ENCODE measurements at regions not wholly inside any gene's neighbourhood (a gene's known extent, or its start where the extent isn't known, plus 50 kb on each side); places are given as distances from the start of the nearest gene placed in this dataset.

DNA sequence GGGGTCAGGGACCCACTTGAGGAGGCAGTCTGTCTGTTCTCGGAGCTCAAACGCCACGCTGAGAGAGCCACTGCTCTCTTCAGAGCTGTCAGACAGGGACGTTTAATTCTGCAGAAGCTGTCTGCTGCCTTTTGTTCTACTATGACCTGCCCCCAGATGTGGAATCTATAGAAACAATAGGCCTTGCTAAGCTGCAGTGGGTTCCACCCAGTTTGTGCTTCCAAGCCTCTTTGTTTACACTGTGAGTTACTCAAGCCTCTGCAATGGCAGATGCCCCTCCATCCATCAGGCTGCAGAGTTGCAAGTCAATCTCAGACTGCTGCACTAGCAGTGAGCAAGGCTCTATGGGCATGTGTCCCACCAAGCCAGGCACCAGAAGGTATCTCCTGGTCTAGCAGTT, 158.1 kb downstream of the DTHD1 start:
- ATAC-seq (no peak), DNase-seq (no peak)
- Mint-ChIP-seq H3K4me1 (no peaks in the 10 kb centered on the region), H3K9me3 (ENCODE audit: low read depth) (peaks cover 10% of the 10 kb centered on the region), H3K27ac (no peak overlapping the region), H3K36me3 (ENCODE audit: low read depth) (no peaks in the 10 kb centered on the region), H3K4me3 (no peak overlapping the region), H3K27me3 (peaks cover 2% of the 10 kb centered on the region)
- ChIA-PET CTCF (no interaction called here), POLR2A (no interaction called here)
- intact Hi-C loops (cut with DNase I, micrococcal nuclease): no loop called here

DNA sequence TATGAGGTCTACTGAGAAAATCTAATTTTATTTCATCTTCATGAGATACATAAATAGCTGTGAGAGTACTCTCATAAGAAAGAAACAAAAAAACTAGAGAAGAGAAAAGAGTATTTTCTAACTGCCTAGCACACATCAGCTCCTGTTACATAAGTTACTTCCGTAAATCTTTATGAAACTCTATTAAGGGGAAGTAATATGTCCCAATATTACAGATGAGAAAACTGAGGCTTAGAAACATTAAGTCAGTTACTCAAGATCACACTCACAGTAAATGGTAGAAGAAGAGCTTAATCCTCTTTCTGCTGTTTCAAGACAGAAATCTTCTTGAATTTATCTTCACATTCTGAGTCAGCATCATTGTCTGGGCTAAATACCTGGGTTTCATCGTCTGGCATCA, 164.1 kb downstream of the DTHD1 start:
- DNase-seq (no peak), ATAC-seq (no peak)
- CTCF ChIA-PET: no interaction called here
- Mint-ChIP-seq H3K4me1 (no peaks in the 10 kb centered on the region), H3K36me3 (ENCODE audit: low read depth) (no peaks in the 10 kb centered on the region), H3K4me3 (no peak overlapping the region), H3K9me3 (ENCODE audit: low read depth) (no peaks in the 10 kb centered on the region), H3K27ac (no peak overlapping the region), H3K27me3 (peaks cover 9% of the 10 kb centered on the region)
- intact Hi-C loops (cut with DNase I, micrococcal nuclease): no loop called here
- POLR2A ChIA-PET: no interaction called here

DNA sequence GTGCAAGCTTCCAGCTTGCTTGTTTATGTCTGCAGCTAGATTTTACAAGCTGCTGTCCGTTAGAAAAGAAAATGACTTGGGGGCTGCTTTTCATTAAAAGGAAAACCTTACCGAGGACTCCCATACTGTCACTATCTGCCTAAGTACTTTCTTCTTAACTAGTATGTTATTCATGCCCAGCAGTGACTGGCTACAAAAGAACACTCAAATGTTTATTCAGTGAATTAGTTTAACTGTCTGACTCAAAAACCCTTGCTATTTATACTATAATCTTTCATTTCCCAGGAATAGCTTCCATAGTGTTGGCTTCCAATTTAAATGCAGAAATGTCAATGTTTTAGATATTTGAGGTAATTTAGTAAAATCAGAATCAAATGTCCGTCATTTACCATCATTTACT, 164.9 kb downstream of the DTHD1 start:
- ChIA-PET POLR2A (no interaction called here), CTCF (no interaction called here)
- DNase-seq (no peak), ATAC-seq (no peak)
- intact Hi-C loops (cut with DNase I, micrococcal nuclease): no loop called here
- Mint-ChIP-seq H3K27me3 (peaks cover 9% of the 10 kb centered on the region), H3K4me1 (no peaks in the 10 kb centered on the region), H3K4me3 (no peak overlapping the region), H3K9me3 (ENCODE audit: low read depth) (no peaks in the 10 kb centered on the region), H3K36me3 (ENCODE audit: low read depth) (no peaks in the 10 kb centered on the region), H3K27ac (no peak overlapping the region)

DNA sequence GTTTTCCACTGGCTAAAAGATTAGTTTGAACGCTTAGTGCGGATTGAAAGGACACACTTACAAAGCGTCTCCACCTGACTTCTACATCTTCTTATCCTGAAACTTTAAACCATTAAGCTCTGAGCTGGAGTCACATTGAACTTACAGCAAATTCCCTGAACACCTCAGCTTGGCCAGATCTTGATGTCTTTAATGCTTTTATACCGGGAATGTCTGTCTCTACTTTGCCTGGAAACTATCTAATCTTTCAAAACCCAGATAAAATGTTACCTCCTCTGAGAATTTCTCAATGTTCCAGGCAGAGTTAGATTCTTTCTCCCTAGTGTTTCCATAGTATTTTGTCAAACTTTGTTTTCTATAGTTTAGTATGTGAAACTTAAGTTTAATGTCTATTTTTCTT, 179.9 kb downstream of the DTHD1 start:
- ATAC-seq (no peak), DNase-seq (no peak)
- intact Hi-C loops (cut with DNase I, micrococcal nuclease): no loop called here
- H3K27me3 Mint-ChIP-seq: peaks cover 4% of the 10 kb centered on the region
- POLR2A ChIA-PET: no interaction called here
- H3K36me3 Mint-ChIP-seq (ENCODE audit: low read depth): no peaks in the 10 kb centered on the region
- H3K4me3 Mint-ChIP-seq: no peak overlapping the region
- no peaks in the 10 kb centered on the region for H3K4me1 Mint-ChIP-seq
- peaks cover 4% of the 10 kb centered on the region for H3K9me3 Mint-ChIP-seq (ENCODE audit: low read depth)
- CTCF ChIA-PET: no interaction called here
- H3K27ac Mint-ChIP-seq: no peak overlapping the region

DNA sequence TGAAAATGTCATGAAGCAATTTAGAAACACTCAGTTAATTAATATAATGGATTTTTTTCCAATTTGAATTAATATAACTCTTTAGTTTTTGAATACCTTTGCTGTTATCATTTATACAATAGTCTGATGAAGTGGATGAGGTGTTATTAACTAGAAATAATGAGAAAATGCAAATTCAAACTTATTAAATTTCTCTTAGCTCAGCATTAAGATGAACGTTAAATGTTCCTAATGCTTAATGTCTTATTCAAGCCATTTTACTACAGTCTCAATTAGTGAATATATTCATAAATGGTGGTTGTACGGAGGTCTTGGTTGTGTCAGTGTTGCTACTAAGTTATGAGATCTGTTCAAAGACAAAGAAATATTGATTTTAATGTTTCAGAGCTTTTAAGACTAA, 186.3 kb downstream of the DTHD1 start:
- intact Hi-C loops (cut with DNase I, micrococcal nuclease): no loop called here
- POLR2A ChIA-PET: no interaction called here
- CTCF ChIA-PET: no interaction called here
- Mint-ChIP-seq H3K27ac (no peak overlapping the region), H3K36me3 (ENCODE audit: low read depth) (no peaks in the 10 kb centered on the region), H3K27me3 (peaks cover 13% of the 10 kb centered on the region), H3K4me1 (no peaks in the 10 kb centered on the region), H3K4me3 (no peak overlapping the region), H3K9me3 (ENCODE audit: low read depth) (no peaks in the 10 kb centered on the region)
- DNase-seq (no peak), ATAC-seq (no peak)

DNA sequence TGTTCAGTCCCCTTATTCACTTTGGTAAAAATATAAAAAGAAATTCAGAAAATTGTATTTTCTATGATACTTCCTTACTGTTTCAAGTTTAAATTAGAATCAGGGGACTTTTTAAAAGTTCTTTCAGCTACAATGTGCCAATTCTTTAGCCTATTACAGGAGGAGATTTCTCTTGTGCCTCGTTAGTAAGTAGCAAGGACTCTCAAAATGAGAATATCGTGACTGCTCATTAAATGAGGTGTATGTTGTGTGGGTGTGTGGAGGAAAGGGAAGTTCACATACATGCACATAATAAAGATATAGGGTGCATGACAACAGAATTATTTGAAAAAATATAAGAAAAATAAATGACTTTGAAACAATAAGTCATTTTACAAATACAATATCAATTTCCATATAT, 190.5 kb downstream of the DTHD1 start:
- no peak overlapping the region for H3K27ac Mint-ChIP-seq
- ATAC-seq: no peak
- POLR2A ChIA-PET: no interaction called here
- H3K27me3 Mint-ChIP-seq: peaks cover 6% of the 10 kb centered on the region
- no peaks in the 10 kb centered on the region for H3K36me3 Mint-ChIP-seq (ENCODE audit: low read depth)
- no peaks in the 10 kb centered on the region for H3K4me1 Mint-ChIP-seq
- H3K9me3 Mint-ChIP-seq (ENCODE audit: low read depth): no peaks in the 10 kb centered on the region
- DNase-seq: no peak
- intact Hi-C loops (cut with DNase I, micrococcal nuclease): no loop called here
- no peak overlapping the region for H3K4me3 Mint-ChIP-seq
- CTCF ChIA-PET: no interaction called here

DNA sequence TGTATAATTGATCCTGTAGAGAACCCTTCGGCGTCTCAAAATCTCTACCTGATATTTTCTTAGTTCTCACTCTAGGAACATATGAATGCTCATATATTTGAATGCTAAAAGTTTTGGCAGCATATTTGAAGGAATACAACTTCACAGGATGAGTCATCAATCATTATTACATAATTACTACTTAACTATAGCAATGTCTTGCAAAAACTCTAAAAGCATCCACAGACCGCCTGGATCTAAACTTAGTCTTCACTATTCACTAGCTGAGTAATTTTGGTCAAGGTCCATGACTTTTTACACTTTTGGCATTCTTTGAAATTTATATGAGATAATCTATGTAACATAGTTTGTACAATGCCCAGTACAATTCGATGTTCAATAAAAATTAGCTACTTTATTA, 194.7 kb downstream of the DTHD1 start:
- no peak for ATAC-seq
- H3K27ac Mint-ChIP-seq: no peak overlapping the region
- DNase-seq: no peak
- peaks cover 8% of the 10 kb centered on the region for H3K27me3 Mint-ChIP-seq
- H3K4me1 Mint-ChIP-seq: no peaks in the 10 kb centered on the region
- no peaks in the 10 kb centered on the region for H3K36me3 Mint-ChIP-seq (ENCODE audit: low read depth)
- intact Hi-C loops (cut with DNase I, micrococcal nuclease): no loop called here
- H3K9me3 Mint-ChIP-seq (ENCODE audit: low read depth): no peaks in the 10 kb centered on the region
- POLR2A ChIA-PET: no interaction called here
- no peak overlapping the region for H3K4me3 Mint-ChIP-seq
- CTCF ChIA-PET: interaction anchor here (0.7 kb wide), 1 partner anchor 78 kb away, joined by 6 read pairs; no protein-coding TSS in a partner anchor

DNA sequence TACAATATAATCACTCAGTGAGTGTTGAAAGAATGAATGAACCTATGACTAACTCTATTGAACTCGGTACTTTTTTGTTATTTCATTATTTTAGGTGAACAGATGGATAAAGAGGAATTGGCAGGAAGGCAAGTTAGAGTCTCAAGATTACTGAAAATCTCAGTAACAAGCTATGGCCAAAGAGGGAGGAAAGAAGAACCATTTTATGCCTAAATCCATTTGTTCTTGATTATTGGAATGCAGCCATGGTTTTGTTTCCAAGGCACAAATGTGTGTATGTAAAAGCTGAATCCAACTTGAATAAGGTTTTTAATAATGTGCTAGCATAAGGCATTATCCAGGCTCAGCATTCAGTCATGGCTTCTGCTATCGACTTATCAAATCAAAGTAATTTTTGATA, 196.4 kb downstream of the DTHD1 start:
- POLR2A ChIA-PET: no interaction called here
- DNase-seq: no peak
- Mint-ChIP-seq H3K4me1 (no peaks in the 10 kb centered on the region), H3K4me3 (no peak overlapping the region), H3K36me3 (ENCODE audit: low read depth) (no peaks in the 10 kb centered on the region), H3K27ac (no peak overlapping the region), H3K27me3 (peaks cover 9% of the 10 kb centered on the region), H3K9me3 (ENCODE audit: low read depth) (no peaks in the 10 kb centered on the region)
- CTCF ChIA-PET: no interaction called here
- intact Hi-C loops (cut with DNase I, micrococcal nuclease): no loop called here
- no peak for ATAC-seq

DNA sequence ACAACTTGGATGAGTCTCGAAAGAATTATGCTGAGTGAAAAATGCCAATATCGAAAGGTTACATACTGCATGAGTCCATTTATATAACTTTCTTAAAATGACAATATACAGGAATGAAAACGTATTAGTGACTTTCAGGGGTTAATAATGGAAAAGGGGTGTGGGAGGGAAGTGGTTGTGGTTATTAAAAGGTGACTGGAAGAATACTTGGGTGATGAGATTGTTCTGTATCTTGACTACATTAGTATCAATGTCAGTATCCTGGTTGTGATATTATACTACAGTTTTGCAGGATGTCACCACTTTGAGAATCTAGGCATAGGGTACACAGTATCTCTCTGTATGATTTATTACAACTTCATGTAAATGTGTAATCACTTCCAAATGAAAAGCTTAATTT, 204.5 kb downstream of the DTHD1 start:
- no peak overlapping the region for H3K27ac Mint-ChIP-seq
- peaks cover 11% of the 10 kb centered on the region for H3K27me3 Mint-ChIP-seq
- no peaks in the 10 kb centered on the region for H3K4me1 Mint-ChIP-seq
- POLR2A ChIA-PET: no interaction called here
- H3K4me3 Mint-ChIP-seq: no peak overlapping the region
- no peak for DNase-seq
- CTCF ChIA-PET: interaction anchor here (0.8 kb wide), 1 partner anchor 68 kb away, joined by 3 read pairs; no protein-coding TSS in a partner anchor
- ATAC-seq: no peak
- no peaks in the 10 kb centered on the region for H3K36me3 Mint-ChIP-seq (ENCODE audit: low read depth)
- intact Hi-C loops (cut with DNase I, micrococcal nuclease): no loop called here
- no peaks in the 10 kb centered on the region for H3K9me3 Mint-ChIP-seq (ENCODE audit: low read depth)

DNA sequence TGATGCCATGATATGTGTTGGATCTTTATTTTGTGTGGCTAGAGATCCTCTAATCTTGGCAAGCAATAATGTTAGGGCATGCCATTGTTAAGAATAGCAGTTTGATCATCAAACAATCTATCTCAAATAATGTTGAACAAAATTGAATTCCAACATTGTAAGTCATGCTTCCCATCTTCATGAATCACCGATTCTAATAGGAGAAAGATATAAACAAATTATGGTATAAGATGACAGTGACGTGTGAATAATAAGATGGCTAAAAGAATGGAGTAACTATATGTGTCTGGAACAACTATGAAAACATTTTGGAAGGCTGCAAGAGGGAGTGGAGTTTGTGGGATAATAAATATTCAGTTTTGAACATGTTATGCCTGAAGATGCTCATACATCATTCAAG, 208.4 kb downstream of the DTHD1 start:
- H3K27me3 Mint-ChIP-seq: peaks cover 5% of the 10 kb centered on the region
- H3K36me3 Mint-ChIP-seq (ENCODE audit: low read depth): no peaks in the 10 kb centered on the region
- no peaks in the 10 kb centered on the region for H3K9me3 Mint-ChIP-seq (ENCODE audit: low read depth)
- intact Hi-C loops (cut with DNase I, micrococcal nuclease): no loop called here
- DNase-seq (no peak), ATAC-seq (no peak)
- POLR2A ChIA-PET: no interaction called here
- H3K27ac Mint-ChIP-seq: no peak overlapping the region
- CTCF ChIA-PET: no interaction called here
- no peak overlapping the region for H3K4me3 Mint-ChIP-seq
- H3K4me1 Mint-ChIP-seq: no peaks in the 10 kb centered on the region

DNA sequence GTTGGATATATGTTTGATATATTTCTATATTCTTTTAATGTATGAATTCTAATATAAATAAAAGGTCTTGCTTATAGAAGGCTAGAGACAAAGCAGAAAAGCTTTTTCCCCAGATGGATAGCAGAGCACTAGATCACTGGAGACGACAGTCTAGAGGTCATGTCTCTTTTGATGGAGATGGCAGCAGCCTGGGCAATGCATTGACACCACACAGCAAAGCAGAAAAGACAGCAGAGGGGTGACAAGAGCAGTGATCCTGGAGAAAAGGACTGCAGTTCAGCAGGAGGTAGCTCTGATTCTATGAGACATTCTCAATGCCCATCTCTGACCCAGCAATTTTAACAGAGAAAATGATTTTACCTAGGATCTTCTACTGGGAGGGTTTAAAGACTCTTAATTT, 210.6 kb downstream of the DTHD1 start:
- Mint-ChIP-seq H3K27ac (no peak overlapping the region), H3K9me3 (ENCODE audit: low read depth) (no peaks in the 10 kb centered on the region), H3K27me3 (peaks cover 2% of the 10 kb centered on the region), H3K4me3 (no peak overlapping the region), H3K4me1 (no peaks in the 10 kb centered on the region), H3K36me3 (ENCODE audit: low read depth) (no peaks in the 10 kb centered on the region)
- ATAC-seq (no peak), DNase-seq (no peak)
- ChIA-PET CTCF (no interaction called here), POLR2A (no interaction called here)
- intact Hi-C loops (cut with DNase I, micrococcal nuclease): no loop called here

DNA sequence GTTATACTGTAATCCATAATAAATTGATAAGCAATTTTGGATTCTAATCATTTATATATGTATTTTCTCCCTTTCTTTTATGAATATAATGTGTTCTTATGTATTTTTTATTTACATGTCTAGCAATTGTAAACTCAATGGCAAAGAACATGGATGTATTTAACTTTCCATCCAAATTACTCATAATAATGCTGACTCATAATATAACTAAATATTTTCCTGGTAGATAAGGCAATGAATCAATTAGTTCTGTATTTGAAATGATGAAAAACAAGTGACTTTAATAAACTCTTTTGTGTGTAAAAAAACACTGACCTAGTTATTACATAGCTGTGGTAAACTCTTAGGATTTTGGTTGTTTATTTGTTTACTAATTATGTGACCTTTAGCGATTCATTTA, 211.2 kb downstream of the DTHD1 start:
- Mint-ChIP-seq H3K9me3 (ENCODE audit: low read depth) (no peaks in the 10 kb centered on the region), H3K4me1 (no peaks in the 10 kb centered on the region), H3K27ac (no peak overlapping the region), H3K27me3 (peaks cover 2% of the 10 kb centered on the region), H3K36me3 (ENCODE audit: low read depth) (no peaks in the 10 kb centered on the region), H3K4me3 (no peak overlapping the region)
- ChIA-PET POLR2A (no interaction called here), CTCF (no interaction called here)
- intact Hi-C loops (cut with DNase I, micrococcal nuclease): no loop called here
- ATAC-seq (no peak), DNase-seq (no peak)

DNA sequence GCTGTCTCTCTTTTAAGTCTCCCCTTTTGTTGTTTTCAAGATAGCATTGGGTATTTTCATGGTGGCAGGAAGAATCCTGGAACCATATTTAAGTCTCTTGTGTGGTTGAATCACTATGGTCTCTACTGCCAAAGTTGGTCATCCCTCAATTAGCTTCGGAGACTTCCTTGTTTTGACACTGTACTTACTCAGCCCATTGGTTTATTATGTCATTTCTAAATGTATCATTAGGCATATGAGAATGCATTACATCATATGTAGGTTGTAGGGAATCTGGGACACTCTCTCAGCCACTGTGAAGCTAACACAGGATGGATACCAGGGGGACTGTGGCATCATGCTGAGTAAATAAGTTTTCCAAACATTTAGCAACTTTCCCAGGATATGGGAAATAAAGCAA, 211.8 kb downstream of the DTHD1 start:
- Mint-ChIP-seq H3K9me3 (ENCODE audit: low read depth) (no peaks in the 10 kb centered on the region), H3K4me3 (no peak overlapping the region)
- CTCF ChIA-PET: no interaction called here

More for the DNA sequence above, 211.8 kb downstream of the DTHD1 start:
- POLR2A ChIA-PET: interaction anchor here (0.6 kb wide), 1 partner anchor 854 kb away, joined by 3 read pairs; no protein-coding TSS in a partner anchor
- Mint-ChIP-seq H3K36me3 (ENCODE audit: low read depth) (no peaks in the 10 kb centered on the region), H3K27me3 (peaks cover 2% of the 10 kb centered on the region), H3K27ac (no peak overlapping the region), H3K4me1 (no peaks in the 10 kb centered on the region)
- intact Hi-C loops (cut with DNase I, micrococcal nuclease): no loop called here
- DNase-seq (no peak), ATAC-seq (no peak)

Measured in activated CD4-positive, alpha-beta T cell treated with anti-CD3 and anti-CD28 coated beads for 36 hours (primary cell).